Activated B cell treated with CpG ODN at 0.5 μM for 24 hours (primary cell): ENCODE measurements at regions not wholly inside any gene's neighbourhood (a gene's known extent, or its start where the extent isn't known, plus 50 kb on each side); places are given as distances from the start of the nearest gene placed in this dataset.

Source experiments
- ATAC-seq: fragments of 200-7000 bp; cut with Tn5 transposase; one replicate; pipeline ENCODE4 v1.10.0; 2021; ENCODE audit warnings: low read depth, mild to moderate bottlenecking, moderate library complexity
- CTCF ChIA-PET: fragments of 350-600 bp; sonication (Branson Sonifier 250); formaldehyde crosslinking; loops from one replicate; lab custom pipeline; 2021; ENCODE audit warnings: antibody characterized with exemption; lab: Charles Lee
- POLR2A ChIA-PET: fragments of 350-600 bp; sonication (Branson Sonifier 250); formaldehyde crosslinking; loops from one replicate; lab custom pipeline; 2021; ENCODE audit warnings: antibody characterized with exemption; lab: Charles Lee
- DNase-seq: peaks from one replicate; pipeline ENCODE4 v3.0.0; 2022
- H3K27ac Mint-ChIP-seq: one replicate; pipeline ENCODE4 v1.8.0; 2020; ENCODE audit warnings: mixed read lengths
- H3K27me3 Mint-ChIP-seq: one replicate; pipeline ENCODE4 v1.8.0; 2021; ENCODE audit warnings: mixed read lengths
- H3K36me3 Mint-ChIP-seq: one replicate; pipeline ENCODE4 v1.8.0; 2021; ENCODE audit warnings: low read depth, mixed read lengths
- H3K4me1 Mint-ChIP-seq: one replicate; pipeline ENCODE4 v1.8.0; 2021; ENCODE audit warnings: mixed read lengths
- H3K4me3 Mint-ChIP-seq: one replicate; pipeline ENCODE4 v1.8.0; 2020; ENCODE audit warnings: mild to moderate bottlenecking, mixed read lengths
- H3K9me3 Mint-ChIP-seq: one replicate; pipeline ENCODE4 v1.8.0; 2020; ENCODE audit warnings: mixed read lengths
- CTCF ChIP-seq: fragments of 200-600 bp; IDR thresholded peaks from one replicate; pipeline ENCODE4 v1.8.0; 2022; ENCODE audit warnings: antibody characterized with exemption, mild to moderate bottlenecking
- intact Hi-C: fragments of 100-400 bp; cut with micrococcal nuclease; formaldehyde crosslinking; loops from one replicate; pipeline ENCODE4 v1.15.1; 2024

GRCh38 chr18:57095884-57096283, 51.0 kb upstream of the BOD1L2 start:
- Mint-ChIP-seq H3K4me1 (peaks cover 2% of the 10 kb centered on the region), H3K9me3 (peaks cover 5% of the 10 kb centered on the region), H3K27ac (no peak overlapping the region), H3K36me3 (no peaks in the 10 kb centered on the region), H3K4me3 (no peak overlapping the region), H3K27me3 (peaks cover 51% of the 10 kb centered on the region)
- DNase-seq = no peak
- no peak for ATAC-seq
- ChIA-PET POLR2A (no interaction called here), CTCF (no interaction called here)
- intact Hi-C loops = no loop called here
- no peak for TF ChIP-seq CTCF
